ENCODE measurements at regions not wholly inside any gene's neighbourhood (a gene's known extent, or its start where the extent isn't known, plus 50 kb on each side); places are given as distances from the start of the nearest gene placed in this dataset.

DNA sequence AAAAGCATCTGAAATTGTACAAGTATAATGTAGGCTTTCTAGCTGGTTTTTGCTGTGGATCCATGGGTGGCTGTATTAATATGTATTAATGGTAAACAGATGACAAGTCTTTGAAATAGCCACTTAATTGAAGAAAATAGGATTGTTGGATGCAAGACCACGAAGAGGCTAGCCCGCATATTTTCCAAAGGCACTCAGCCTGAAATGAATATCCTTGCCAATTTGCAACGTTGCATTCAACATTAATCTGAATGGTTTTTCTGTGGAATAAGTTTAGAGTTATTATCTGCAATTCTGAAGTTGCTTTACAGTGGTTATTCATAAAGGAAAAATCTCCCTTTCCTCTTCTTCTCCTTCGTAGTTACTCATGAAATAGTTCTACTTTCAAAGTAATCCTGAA, 86.2 kb upstream of the SPATS2L start:
- no peak for DNase-seq (ENCODE audit: low spot score)
- no peaks in the 10 kb centered on the region for H3F3A ChIP-seq (replicated peaks; ENCODE audit: low read depth)
- H3K4me1 ChIP-seq (ENCODE audit: insufficient read depth) = peaks cover 28% of the 10 kb centered on the region
- TF ChIP-seq POLR2AphosphoS5 (IDR thresholded peaks at IDR 0.05; ENCODE audit: low read depth) (no peak), EZH2phosphoT487 (IDR thresholded peaks at IDR 0.05; ENCODE audit: unreplicated experiment) (no peak), EZH2 (IDR thresholded peaks at IDR 0.05; ENCODE audit: low read depth, unreplicated experiment) (no peak)
- TF ChIP-seq, protein P1, sequence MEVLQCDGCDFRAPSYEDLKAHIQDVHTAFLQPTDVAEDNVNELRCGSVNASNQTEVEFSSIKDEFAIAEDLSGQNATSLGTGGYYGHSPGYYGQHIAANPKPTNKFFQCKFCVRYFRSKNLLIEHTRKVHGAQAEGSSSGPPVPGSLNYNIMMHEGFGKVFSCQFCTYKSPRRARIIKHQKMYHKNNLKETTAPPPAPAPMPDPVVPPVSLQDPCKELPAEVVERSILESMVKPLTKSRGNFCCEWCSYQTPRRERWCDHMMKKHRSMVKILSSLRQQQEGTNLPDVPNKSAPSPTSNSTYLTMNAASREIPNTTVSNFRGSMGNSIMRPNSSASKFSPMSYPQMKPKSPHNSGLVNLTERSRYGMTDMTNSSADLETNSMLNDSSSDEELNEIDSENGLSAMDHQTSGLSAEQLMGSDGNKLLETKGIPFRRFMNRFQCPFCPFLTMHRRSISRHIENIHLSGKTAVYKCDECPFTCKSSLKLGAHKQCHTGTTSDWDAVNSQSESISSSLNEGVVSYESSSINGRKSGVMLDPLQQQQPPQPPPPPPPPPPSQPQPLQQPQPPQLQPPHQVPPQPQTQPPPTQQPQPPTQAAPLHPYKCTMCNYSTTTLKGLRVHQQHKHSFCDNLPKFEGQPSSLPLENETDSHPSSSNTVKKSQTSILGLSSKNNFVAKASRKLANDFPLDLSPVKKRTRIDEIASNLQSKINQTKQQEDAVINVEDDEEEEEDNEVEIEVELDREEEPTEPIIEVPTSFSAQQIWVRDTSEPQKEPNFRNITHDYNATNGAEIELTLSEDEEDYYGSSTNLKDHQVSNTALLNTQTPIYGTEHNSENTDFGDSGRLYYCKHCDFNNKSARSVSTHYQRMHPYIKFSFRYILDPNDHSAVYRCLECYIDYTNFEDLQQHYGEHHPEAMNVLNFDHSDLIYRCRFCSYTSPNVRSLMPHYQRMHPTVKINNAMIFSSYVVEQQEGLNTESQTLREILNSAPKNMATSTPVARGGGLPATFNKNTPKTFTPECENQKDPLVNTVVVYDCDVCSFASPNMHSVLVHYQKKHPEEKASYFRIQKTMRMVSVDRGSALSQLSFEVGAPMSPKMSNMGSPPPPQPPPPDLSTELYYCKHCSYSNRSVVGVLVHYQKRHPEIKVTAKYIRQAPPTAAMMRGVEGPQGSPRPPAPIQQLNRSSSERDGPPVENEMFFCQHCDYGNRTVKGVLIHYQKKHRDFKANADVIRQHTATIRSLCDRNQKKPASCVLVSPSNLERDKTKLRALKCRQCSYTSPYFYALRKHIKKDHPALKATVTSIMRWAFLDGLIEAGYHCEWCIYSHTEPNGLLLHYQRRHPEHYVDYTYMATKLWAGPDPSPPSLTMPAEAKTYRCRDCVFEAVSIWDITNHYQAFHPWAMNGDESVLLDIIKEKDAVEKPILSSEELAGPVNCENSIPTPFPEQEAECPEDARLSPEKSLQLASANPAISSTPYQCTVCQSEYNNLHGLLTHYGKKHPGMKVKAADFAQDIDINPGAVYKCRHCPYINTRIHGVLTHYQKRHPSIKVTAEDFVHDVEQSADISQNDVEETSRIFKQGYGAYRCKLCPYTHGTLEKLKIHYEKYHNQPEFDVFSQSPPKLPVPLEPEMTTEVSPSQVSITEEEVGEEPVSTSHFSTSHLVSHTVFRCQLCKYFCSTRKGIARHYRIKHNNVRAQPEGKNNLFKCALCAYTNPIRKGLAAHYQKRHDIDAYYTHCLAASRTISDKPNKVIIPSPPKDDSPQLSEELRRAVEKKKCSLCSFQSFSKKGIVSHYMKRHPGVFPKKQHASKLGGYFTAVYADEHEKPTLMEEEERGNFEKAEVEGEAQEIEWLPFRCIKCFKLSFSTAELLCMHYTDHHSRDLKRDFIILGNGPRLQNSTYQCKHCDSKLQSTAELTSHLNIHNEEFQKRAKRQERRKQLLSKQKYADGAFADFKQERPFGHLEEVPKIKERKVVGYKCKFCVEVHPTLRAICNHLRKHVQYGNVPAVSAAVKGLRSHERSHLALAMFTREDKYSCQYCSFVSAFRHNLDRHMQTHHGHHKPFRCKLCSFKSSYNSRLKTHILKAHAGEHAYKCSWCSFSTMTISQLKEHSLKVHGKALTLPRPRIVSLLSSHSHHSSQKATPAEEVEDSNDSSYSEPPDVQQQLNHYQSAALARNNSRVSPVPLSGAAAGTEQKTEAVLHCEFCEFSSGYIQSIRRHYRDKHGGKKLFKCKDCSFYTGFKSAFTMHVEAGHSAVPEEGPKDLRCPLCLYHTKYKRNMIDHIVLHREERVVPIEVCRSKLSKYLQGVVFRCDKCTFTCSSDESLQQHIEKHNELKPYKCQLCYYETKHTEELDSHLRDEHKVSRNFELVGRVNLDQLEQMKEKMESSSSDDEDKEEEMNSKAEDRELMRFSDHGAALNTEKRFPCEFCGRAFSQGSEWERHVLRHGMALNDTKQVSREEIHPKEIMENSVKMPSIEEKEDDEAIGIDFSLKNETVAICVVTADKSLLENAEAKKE (CRISPR knock-in tag; IDR thresholded peaks at IDR 0.05) = no peak
- H3K36me3 Mint-ChIP-seq (ENCODE audit: low read depth) = no peaks in the 10 kb centered on the region; the same call in 2 of the 3 replicates
- peak overlapping the region; percentile 82; the same call in 1 of the 2 replicates for H2AFZ ChIP-seq
- no peaks in the 10 kb centered on the region for H3K36me3 ChIP-seq (ENCODE audit: insufficient read depth)
- H3K9me3 Mint-ChIP-seq = no peaks in the 10 kb centered on the region; the same call in 2 of the 3 replicates
- peaks cover 13% of the 10 kb centered on the region; the same call in 1 of the 2 replicates for H3K9me2 ChIP-seq (ENCODE audit: insufficient read depth)
- no peaks in the 10 kb centered on the region for H3K27me3 ChIP-seq (ENCODE audit: insufficient read depth)
- H3K4me3 Mint-ChIP-seq = no peak overlapping the region
- H3K4me1 Mint-ChIP-seq = peaks cover 23% of the 10 kb centered on the region
- H3K4me3 ChIP-seq = no peak overlapping the region
- ATAC-seq = no peak
- H3K4me2 ChIP-seq = 0 out of 2 replicates have a peak overlapping the region, but pooled peaks have one; percentile 18
- H3K27me3 Mint-ChIP-seq (ENCODE audit: insufficient read depth, low read depth, poor library complexity) = peaks cover 6% of the 10 kb centered on the region
- H3K27ac ChIP-seq (ENCODE audit: low read depth) = 0 out of 2 replicates have a peak overlapping the region, but pooled peaks have one; percentile 2
- H4K20me1 ChIP-seq (replicated peaks; ENCODE audit: insufficient read depth) = no peaks in the 10 kb centered on the region
- H3K27ac Mint-ChIP-seq = peak overlapping the region; percentile 76
- H3K79me2 ChIP-seq (replicated peaks; ENCODE audit: insufficient read depth) = no peaks in the 10 kb centered on the region

Data from GM23338 (cell line).